ENCODE measurements at regions not wholly inside any gene's neighbourhood (a gene's known extent, or its start where the extent isn't known, plus 50 kb on each side); places are given as distances from the start of the nearest gene placed in this dataset.
"Not testable (repeated sequence)": the region's sequence is repeated elsewhere in the genome, so short reads cannot be mapped to it uniquely, and the experiment has no call there.

GRCh38 chr19:41495589-41495988 is 52.6 kb downstream of the ERICH4 start:
- no peak for DNase-seq

- DNase-seq = no peak
These were observed 56.9 kb downstream of the ERICH4 start for GRCh38 chr19:41499899-41500298.

GRCh38 chr19:41500443-41500842 is 57.5 kb downstream of the ERICH4 start:
- no peak for DNase-seq

DNA sequence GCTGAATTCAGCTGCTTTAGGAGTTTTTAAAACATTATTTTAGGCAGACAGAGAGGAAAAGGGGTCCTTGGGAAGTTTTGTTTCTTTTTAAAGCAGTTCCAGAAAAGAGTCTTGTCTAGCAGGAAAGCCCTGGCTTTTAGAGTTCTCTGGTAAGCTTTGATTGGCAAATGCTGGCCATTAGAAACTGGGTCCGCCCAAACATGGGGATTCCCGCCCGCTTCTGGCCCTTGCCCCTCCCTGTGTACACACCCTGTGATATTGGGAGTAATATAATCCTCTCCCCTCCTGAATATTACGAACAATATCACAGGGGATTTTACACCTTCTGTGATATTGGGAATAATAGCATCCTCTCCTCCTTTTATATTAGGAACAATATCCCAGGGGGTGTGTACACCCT is 58.9 kb downstream of the ERICH4 start:
- no peak for DNase-seq

- no peak for DNase-seq
These were observed 62.1 kb downstream of the ERICH4 start for GRCh38 chr19:41505105-41505504.

DNA sequence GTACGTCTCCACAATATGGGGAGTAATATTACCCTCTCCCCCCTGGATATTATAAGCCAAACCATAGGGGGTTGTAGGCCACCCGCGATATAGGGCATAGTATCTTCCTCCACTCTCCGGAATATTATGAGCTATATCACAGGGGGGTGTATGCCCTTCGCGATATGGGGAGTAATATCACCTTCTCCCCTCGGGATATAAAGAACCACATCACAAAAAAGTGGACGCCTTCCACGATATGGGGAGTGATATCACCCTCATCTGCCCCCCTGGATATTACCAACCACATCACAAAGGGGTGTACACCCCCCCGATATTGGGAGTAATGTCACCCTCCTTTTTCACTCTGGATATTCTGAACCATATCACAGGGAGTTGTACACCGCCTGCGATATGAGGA is 65.5 kb upstream of the CEACAM21 start:
- no peak for DNase-seq

GRCh38 chr19:41511628-41512027 is 64.3 kb upstream of the CEACAM21 start:
- DNase-seq = no peak

DNA sequence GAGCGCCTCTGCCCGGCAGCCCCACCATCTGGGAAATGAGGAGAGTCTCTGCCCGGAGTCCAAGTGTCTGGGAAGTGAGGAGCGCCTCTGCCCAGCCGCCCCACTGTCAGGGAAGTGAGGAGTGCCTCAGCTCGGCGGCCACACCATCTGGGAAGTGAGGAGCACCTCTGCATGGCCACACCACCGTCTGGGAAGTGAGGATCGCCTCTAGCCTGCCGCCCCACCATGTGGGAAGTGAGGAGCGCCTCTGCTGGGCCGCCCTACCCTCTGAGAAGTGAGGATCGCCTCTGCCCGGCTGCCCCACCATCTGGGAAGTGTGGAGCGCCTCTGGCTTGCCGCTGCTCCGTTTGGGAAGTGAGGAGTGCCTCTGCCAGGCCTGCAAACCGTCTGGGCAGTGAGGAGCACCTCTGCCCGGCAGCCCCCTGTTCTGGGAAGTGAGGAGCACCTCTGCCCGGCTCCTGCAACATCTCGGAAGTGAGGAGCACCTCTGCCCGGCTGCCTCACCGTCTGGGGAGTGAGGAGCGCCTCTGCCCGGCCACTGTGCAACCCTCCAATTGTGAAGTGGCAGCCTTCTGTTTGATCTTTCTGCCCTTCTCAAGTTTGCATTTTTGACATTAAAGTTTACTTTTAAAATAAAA is 60.8 kb upstream of the CEACAM21 start:
- no peak for DNase-seq

DNA sequence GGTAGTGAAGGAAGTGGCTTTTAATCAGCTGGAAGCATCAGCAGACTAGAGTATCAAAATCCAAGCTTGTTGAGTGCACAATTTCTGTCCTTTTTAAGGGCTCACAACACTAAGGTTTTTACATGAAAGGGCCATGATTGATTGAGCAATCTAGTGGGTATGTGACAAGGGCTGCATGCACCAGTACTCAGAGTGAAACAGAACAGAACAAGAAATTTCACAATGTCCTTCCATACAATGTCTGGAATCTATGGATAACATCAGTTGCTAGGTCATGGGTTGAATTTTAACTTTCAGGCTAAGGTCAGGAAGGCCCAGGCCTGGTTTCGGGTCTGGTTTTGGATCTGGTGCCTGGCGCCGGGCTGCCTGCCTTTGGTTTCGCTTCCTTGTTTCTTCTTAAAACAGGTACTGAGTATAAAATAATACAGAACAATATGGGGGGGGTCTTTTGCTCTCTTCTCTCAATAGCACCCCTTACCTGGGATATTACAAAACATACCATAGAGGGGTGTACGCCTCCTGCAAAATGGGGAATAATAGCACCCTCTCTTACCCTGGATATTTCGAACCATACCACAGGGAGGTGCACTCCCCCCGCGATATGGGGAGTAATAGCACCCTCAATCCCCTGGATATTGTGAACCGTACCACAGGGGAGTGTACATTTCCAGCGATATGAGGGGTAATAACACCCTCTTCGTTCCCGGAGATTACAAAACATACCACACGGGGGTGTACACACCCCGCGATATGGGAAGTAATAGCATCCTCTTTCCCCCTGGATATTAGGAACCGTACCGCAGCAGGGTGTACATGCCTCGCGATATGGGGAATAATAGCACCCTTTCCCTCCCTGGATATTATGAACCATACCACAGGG is 59.4 kb upstream of the CEACAM21 start:
- DNase-seq = not testable (repeated sequence)

GRCh38 chr19:41518141-41518540 is 57.8 kb upstream of the CEACAM21 start:
- DNase-seq = no peak

DNA sequence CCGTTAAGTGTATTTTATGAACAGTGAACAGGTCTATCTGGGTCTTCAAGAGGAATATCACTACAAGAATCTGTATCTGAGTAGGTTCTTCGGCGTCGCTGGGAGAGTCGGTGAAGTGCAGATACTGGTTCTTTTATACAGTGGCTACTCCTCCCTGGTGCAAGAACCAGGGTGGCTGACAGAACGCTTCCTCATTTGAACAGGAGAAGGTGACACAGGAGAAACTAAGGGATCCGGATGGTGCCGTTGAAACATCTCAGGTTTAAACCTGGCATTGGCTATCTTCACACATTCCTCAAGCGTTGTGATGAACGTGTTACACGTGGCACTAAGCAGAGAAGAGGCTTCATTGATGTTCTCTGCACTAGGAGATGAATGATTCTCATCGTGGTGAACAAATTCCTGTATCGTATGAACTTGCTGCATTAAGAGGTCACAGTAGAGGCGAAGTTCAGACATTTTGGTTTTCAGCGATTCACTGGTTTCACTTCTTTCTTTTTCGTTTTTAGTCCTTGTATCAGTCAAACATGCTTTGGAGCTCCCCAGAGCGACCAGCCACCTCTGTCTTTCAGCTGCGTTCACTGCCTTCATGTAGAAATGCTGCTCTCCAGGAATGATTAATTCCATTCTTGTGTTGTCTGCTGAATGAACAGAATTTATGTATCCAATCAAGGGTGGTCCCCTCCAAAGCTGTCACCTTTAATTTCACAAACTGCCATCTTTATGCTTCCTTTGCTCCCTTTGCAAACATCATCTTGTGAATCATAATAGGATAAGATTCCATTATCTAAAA is 54.6 kb upstream of the CEACAM21 start:
- peak; percentile 52 for DNase-seq

- no peak for DNase-seq
These were observed 53.9 kb upstream of the CEACAM21 start for GRCh38 chr19:41521931-41522555.

DNA sequence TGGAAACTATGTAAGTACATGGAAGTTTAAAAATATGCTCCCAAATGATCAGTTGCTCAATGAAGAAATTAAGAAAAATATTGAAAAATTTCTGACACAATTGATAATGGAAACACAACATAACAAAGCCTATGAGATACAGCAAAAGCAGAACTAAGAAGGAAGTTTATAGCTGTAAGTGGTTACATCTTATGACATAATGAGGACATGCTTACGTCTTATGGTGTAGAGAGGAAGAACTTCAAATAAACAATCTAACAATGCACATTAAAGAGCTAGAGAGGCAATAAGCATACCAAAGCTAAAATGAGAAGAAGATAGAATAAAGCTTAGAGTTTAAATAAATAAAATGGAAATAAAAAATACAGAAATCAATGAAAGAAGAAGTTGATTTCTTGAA is 50.0 kb upstream of the CEACAM21 start:
- DNase-seq = no peak
